OCI-LY7 (cell line): ENCODE measurements at regions not wholly inside any gene's neighbourhood (a gene's known extent, or its start where the extent isn't known, plus 50 kb on each side); places are given as distances from the start of the nearest gene placed in this dataset.

Source experiments
- CTCF ChIP-seq: fragments of 200-600 bp; sonication (generic); conservative IDR thresholded peaks from 2 replicates; pipeline ENCODE4 v1.5.1; 2014; ENCODE audit warnings: mild to moderate bottlenecking, antibody characterized with exemption, low read length, moderate library complexity, mixed read lengths
- EZH2phosphoT487 ChIP-seq: fragments of 200-600 bp; sonication (generic); IDR thresholded peaks from 2 replicates; pipeline ENCODE4 v1.6.1; 2018; ENCODE audit warnings: low read depth, borderline replicate concordance, mild to moderate bottlenecking, mixed run types, antibody characterized with exemption, low read length, moderate library complexity, mixed read lengths

GRCh38 chr4:112894480-112894879, 155.0 kb upstream of the ANK2 start:
- no peak for TF ChIP-seq CTCF
- TF ChIP-seq EZH2phosphoT487: no peak
